Brain microvascular endothelial cell (primary cell): ENCODE measurements at regions not wholly inside any gene's neighbourhood (a gene's known extent, or its start where the extent isn't known, plus 50 kb on each side); places are given as distances from the start of the nearest gene placed in this dataset.
"Not testable (repeated sequence)": the region's sequence is repeated elsewhere in the genome, so short reads cannot be mapped to it uniquely, and the experiment has no call there.

ENCODE experiments used
- DNase-seq: peaks from one replicate; pipeline ENCODE4 v3.0.0-alpha.2; 2020
- H3K27ac ChIP-seq: fragments of 250-450 bp; sonication (Bioruptor Pico); 2 replicates; pipeline ENCODE4 v1.5.1; 2020; ENCODE audit warnings: mild to moderate bottlenecking, moderate library complexity
- H3K27me3 ChIP-seq: fragments of 250-450 bp; sonication (Bioruptor Pico); replicated peaks from 2 replicates; pipeline ENCODE4 v1.5.1; 2020; ENCODE audit warnings: mild to moderate bottlenecking
- H3K36me3 ChIP-seq: fragments of 250-450 bp; sonication (Bioruptor Pico); replicated peaks from 2 replicates; pipeline ENCODE4 v1.5.1; 2020; ENCODE audit warnings: mild to moderate bottlenecking
- H3K4me3 ChIP-seq: 2 replicates; pipeline ENCODE4 v1.5.1; 2011; ENCODE audit warnings: low read depth, mild to moderate bottlenecking, control low read depth, low read length, moderate library complexity
- CTCF ChIP-seq: IDR thresholded peaks from 2 replicates; pipeline ENCODE4 v1.5.1; 2011; ENCODE audit warnings: low read depth, mild to moderate bottlenecking, moderate library complexity, low read length, control low read depth, inconsistent platforms; ENCODE audit errors: missing control alignments
- in situ Hi-C: cut with HindIII; loops from 2 replicates; pipeline ENCODE4 v1.10.0; 2017; ENCODE audit warnings: low sequenced_read_pairs, low pct_ligation_motif_present

GRCh38 chr14:27739657-27740156, 1026.9 kb upstream of the FOXG1 start:
- no peak for DNase-seq
- in situ Hi-C loops = no loop called here
- no peak for TF ChIP-seq CTCF
- H3K36me3 ChIP-seq = no peaks in the 10 kb centered on the region
- H3K4me3 ChIP-seq = no peak overlapping the region
- no peaks in the 10 kb centered on the region for H3K27me3 ChIP-seq
- H3K27ac ChIP-seq = no peak overlapping the region

- Histone ChIP-seq H3K27me3 (no peaks in the 10 kb centered on the region), H3K4me3 (no peak overlapping the region), H3K27ac (no peak overlapping the region), H3K36me3 (no peaks in the 10 kb centered on the region)
- in situ Hi-C loops = no loop called here
- no peak for TF ChIP-seq CTCF
- DNase-seq = no peak
These were observed 1016.5 kb upstream of the FOXG1 start for GRCh38 chr14:27750114-27750513.

GRCh38 chr14:27757642-27758041, 1008.9 kb upstream of the FOXG1 start:
- DNase-seq, H3K36me3 ChIP-seq, H3K4me3 ChIP-seq, H3K27me3 ChIP-seq, H3K27ac ChIP-seq, in situ Hi-C loops: not testable (repeated sequence)

GRCh38 chr14:27760367-27760766, 1006.2 kb upstream of the FOXG1 start:
- H3K36me3 ChIP-seq, in situ Hi-C loops, H3K27me3 ChIP-seq: not testable (repeated sequence)

GRCh38 chr14:27799066-27800028, 967.2 kb upstream of the FOXG1 start:
- H3K36me3 ChIP-seq, H3K27me3 ChIP-seq, in situ Hi-C loops, DNase-seq, H3K27ac ChIP-seq, H3K4me3 ChIP-seq: not testable (repeated sequence)

More at GRCh38 chr14:27760367-27760766, 1006.2 kb upstream of the FOXG1 start:
- not testable (repeated sequence) for DNase-seq, H3K4me3 ChIP-seq, H3K27ac ChIP-seq

- H3K36me3 ChIP-seq, H3K27ac ChIP-seq, H3K27me3 ChIP-seq, in situ Hi-C loops, H3K4me3 ChIP-seq, DNase-seq: not testable (repeated sequence)
These were observed 948.7 kb upstream of the FOXG1 start for GRCh38 chr14:27817746-27818430.

- H3K36me3 ChIP-seq, DNase-seq, H3K4me3 ChIP-seq, H3K27ac ChIP-seq, in situ Hi-C loops, H3K27me3 ChIP-seq: not testable (repeated sequence)
These were observed 940.4 kb upstream of the FOXG1 start for GRCh38 chr14:27826149-27826548.

- in situ Hi-C loops, H3K36me3 ChIP-seq, H3K4me3 ChIP-seq, DNase-seq, H3K27ac ChIP-seq, H3K27me3 ChIP-seq: not testable (repeated sequence)
These were observed 934.6 kb upstream of the FOXG1 start for GRCh38 chr14:27831978-27832377.

GRCh38 chr14:27833001-27833400, 933.6 kb upstream of the FOXG1 start:
- in situ Hi-C loops, H3K4me3 ChIP-seq, H3K36me3 ChIP-seq, H3K27me3 ChIP-seq, DNase-seq, H3K27ac ChIP-seq: not testable (repeated sequence)
